ENCODE measurements at regions not wholly inside any gene's neighbourhood (a gene's known extent, or its start where the extent isn't known, plus 50 kb on each side); places are given as distances from the start of the nearest gene placed in this dataset.
A peak's percentile ranks its signal among the peaks of the same experiment; 100 is the strongest.

GRCh38 chrX:42680666-42681065 is 97.3 kb downstream of the PPP1R2C start:
- Histone ChIP-seq H3K79me2 (ENCODE audit: low read length) (no peaks in the 10 kb centered on the region), H3K4me1 (ENCODE audit: low read length) (no peaks in the 10 kb centered on the region), H3K4me2 (ENCODE audit: low read length) (no peak overlapping the region), H3K9me3 (ENCODE audit: insufficient read depth, low read length) (no peaks in the 10 kb centered on the region), H2AFZ (ENCODE audit: low read depth, low read length) (no peak overlapping the region), H3K27me3 (ENCODE audit: low read depth, low read length) (no peaks in the 10 kb centered on the region), H3K4me3 (ENCODE audit: low read length) (no peak overlapping the region), H3K36me3 (replicated peaks; ENCODE audit: low read depth, low read length) (no peaks in the 10 kb centered on the region), H3K27ac (ENCODE audit: low read length) (no peak overlapping the region), H3K9ac (ENCODE audit: low read length) (no peak overlapping the region), H4K20me1 (ENCODE audit: insufficient read depth, low read length) (no peaks in the 10 kb centered on the region)
- TF ChIP-seq EZH2phosphoT487 (IDR thresholded peaks at IDR 0.05; ENCODE audit: low read depth) (no peak), CTCF (IDR thresholded peaks at IDR 0.05; ENCODE audit: low read depth, low read length) (peak; percentile 23; the same call in 1 of the 2 replicates)

GRCh38 chrX:42678133-42678532 is 99.8 kb downstream of the PPP1R2C start:
- H2AFZ ChIP-seq (ENCODE audit: low read depth, low read length), result no peak overlapping the region
- TF ChIP-seq CTCF (IDR thresholded peaks at IDR 0.05; ENCODE audit: low read depth, low read length) (0 out of 2 replicates have a peak, but pooled peaks have one; percentile 4), EZH2phosphoT487 (IDR thresholded peaks at IDR 0.05; ENCODE audit: low read depth) (no peak)
- no peak overlapping the region for H3K4me2 ChIP-seq (ENCODE audit: low read length)
- H3K4me1 ChIP-seq (ENCODE audit: low read length), result no peaks in the 10 kb centered on the region
- no peak overlapping the region for H3K4me3 ChIP-seq (ENCODE audit: low read length)
- no peaks in the 10 kb centered on the region for H3K79me2 ChIP-seq (ENCODE audit: low read length)
- no peaks in the 10 kb centered on the region for H3K9me3 ChIP-seq (ENCODE audit: insufficient read depth, low read length)
- no peaks in the 10 kb centered on the region for H4K20me1 ChIP-seq (ENCODE audit: insufficient read depth, low read length)
- no peaks in the 10 kb centered on the region for H3K27me3 ChIP-seq (ENCODE audit: low read depth, low read length)
- H3K36me3 ChIP-seq (replicated peaks; ENCODE audit: low read depth, low read length), result no peaks in the 10 kb centered on the region
- H3K9ac ChIP-seq (ENCODE audit: low read length), result no peak overlapping the region
- H3K27ac ChIP-seq (ENCODE audit: low read length), result no peak overlapping the region

- no peaks in the 10 kb centered on the region for H3K27me3 ChIP-seq (ENCODE audit: low read depth, low read length)
- TF ChIP-seq EZH2phosphoT487 (IDR thresholded peaks at IDR 0.05; ENCODE audit: low read depth), result no peak
- TF ChIP-seq CTCF (IDR thresholded peaks at IDR 0.05; ENCODE audit: low read depth, low read length), result no peak
- H3K4me1 ChIP-seq (ENCODE audit: low read length), result no peaks in the 10 kb centered on the region
Observed at GRCh38 chrX:42673301-42673810, 104.6 kb downstream of the PPP1R2C start.

GRCh38 chrX:42664680-42665079 is 113.3 kb downstream of the PPP1R2C start:
- Histone ChIP-seq H3K36me3 (replicated peaks; ENCODE audit: low read depth, low read length) (no peaks in the 10 kb centered on the region), H2AFZ (ENCODE audit: low read depth, low read length) (no peak overlapping the region), H4K20me1 (ENCODE audit: insufficient read depth, low read length) (no peaks in the 10 kb centered on the region), H3K4me2 (ENCODE audit: low read length) (no peak overlapping the region), H3K27ac (ENCODE audit: low read length) (no peak overlapping the region), H3K9me3 (ENCODE audit: insufficient read depth, low read length) (no peaks in the 10 kb centered on the region), H3K79me2 (ENCODE audit: low read length) (no peaks in the 10 kb centered on the region), H3K9ac (ENCODE audit: low read length) (no peak overlapping the region), H3K4me1 (ENCODE audit: low read length) (no peaks in the 10 kb centered on the region), H3K27me3 (ENCODE audit: low read depth, low read length) (no peaks in the 10 kb centered on the region), H3K4me3 (ENCODE audit: low read length) (no peak overlapping the region)
- no peak for TF ChIP-seq EZH2phosphoT487 (IDR thresholded peaks at IDR 0.05; ENCODE audit: low read depth)
- TF ChIP-seq CTCF (IDR thresholded peaks at IDR 0.05; ENCODE audit: low read depth, low read length), result no peak

More at GRCh38 chrX:42673301-42673810, 104.6 kb downstream of the PPP1R2C start:
- Histone ChIP-seq H4K20me1 (ENCODE audit: insufficient read depth, low read length) (no peaks in the 10 kb centered on the region), H3K27ac (ENCODE audit: low read length) (no peak overlapping the region), H3K79me2 (ENCODE audit: low read length) (no peaks in the 10 kb centered on the region), H3K9me3 (ENCODE audit: insufficient read depth, low read length) (no peaks in the 10 kb centered on the region), H3K4me2 (ENCODE audit: low read length) (no peak overlapping the region), H3K36me3 (replicated peaks; ENCODE audit: low read depth, low read length) (no peaks in the 10 kb centered on the region), H3K4me3 (ENCODE audit: low read length) (no peak overlapping the region), H3K9ac (ENCODE audit: low read length) (no peak overlapping the region), H2AFZ (ENCODE audit: low read depth, low read length) (no peak overlapping the region)

Data from OCI-LY3 (cell line).